ENCODE measurements at regions not wholly inside any gene's neighbourhood (a gene's known extent, or its start where the extent isn't known, plus 50 kb on each side); places are given as distances from the start of the nearest gene placed in this dataset.
"Not testable (repeated sequence)": the region's sequence is repeated elsewhere in the genome, so short reads cannot be mapped to it uniquely, and the experiment has no call there.

- DNase-seq (ENCODE audit: low spot score): no peak
These were observed 53.5 kb downstream of the TEX51 start for GRCh38 chr2:126952216-126952615.

- no peak for DNase-seq (ENCODE audit: low spot score)
These were observed 54.8 kb downstream of the TEX51 start for GRCh38 chr2:126953483-126953882.

GRCh38 chr2:126954831-126955230, 56.1 kb downstream of the TEX51 start:
- DNase-seq (ENCODE audit: low spot score): no peak

- DNase-seq (ENCODE audit: low spot score): not testable (repeated sequence)
These were observed 58.1 kb downstream of the TEX51 start for GRCh38 chr2:126956773-126957172.

- no peak for DNase-seq (ENCODE audit: low spot score)
These were observed 64.7 kb downstream of the TEX51 start for GRCh38 chr2:126963390-126963789.

GRCh38 chr2:126966601-126967000, 67.9 kb downstream of the TEX51 start:
- no peak for DNase-seq (ENCODE audit: low spot score)

- DNase-seq (ENCODE audit: low spot score): no peak
These were observed 71.9 kb downstream of the TEX51 start for GRCh38 chr2:126970583-126970982.

- DNase-seq (ENCODE audit: low spot score): no peak
These were observed 72.4 kb downstream of the TEX51 start for GRCh38 chr2:126971162-126971480.

- DNase-seq (ENCODE audit: low spot score): peak; percentile 63
These were observed 73.0 kb downstream of the TEX51 start for GRCh38 chr2:126971481-126972278.

GRCh38 chr2:126972279-126972626, 73.6 kb downstream of the TEX51 start:
- DNase-seq (ENCODE audit: low spot score): no peak

GRCh38 chr2:126973745-126974144, 75.1 kb downstream of the TEX51 start:
- no peak for DNase-seq (ENCODE audit: low spot score)

GRCh38 chr2:126975671-126976655, 77.3 kb downstream of the TEX51 start:
- DNase-seq (ENCODE audit: low spot score): no peak

- DNase-seq (ENCODE audit: low spot score): no peak
These were observed 78.1 kb downstream of the TEX51 start for GRCh38 chr2:126976721-126977328.

- no peak for DNase-seq (ENCODE audit: low spot score)
These were observed 79.6 kb downstream of the TEX51 start for GRCh38 chr2:126978333-126978732.

- DNase-seq (ENCODE audit: low spot score): no peak
These were observed 80.6 kb downstream of the TEX51 start for GRCh38 chr2:126979039-126980003.

GRCh38 chr2:126981476-126981875, 82.8 kb downstream of the TEX51 start:
- no peak for DNase-seq (ENCODE audit: low spot score)

GRCh38 chr2:126982935-126983334, 84.2 kb downstream of the TEX51 start:
- no peak for DNase-seq (ENCODE audit: low spot score)

- no peak for DNase-seq (ENCODE audit: low spot score)
These were observed 88.0 kb downstream of the TEX51 start for GRCh38 chr2:126986631-126987187.

GRCh38 chr2:126988482-126988881, 89.8 kb downstream of the TEX51 start:
- DNase-seq (ENCODE audit: low spot score): no peak

GRCh38 chr2:126989064-126989463, 90.4 kb downstream of the TEX51 start:
- DNase-seq (ENCODE audit: low spot score): not testable (repeated sequence)

GRCh38 chr2:126990200-126990599, 91.5 kb downstream of the TEX51 start:
- DNase-seq (ENCODE audit: low spot score): no peak

Measured in CD4-positive, alpha-beta T cell treated with Interleukin-2 at 100 ng/mL for 4 hours (primary cell).